Neural cell (in vitro differentiated cells): ENCODE measurements at regions not wholly inside any gene's neighbourhood (a gene's known extent, or its start where the extent isn't known, plus 50 kb on each side); places are given as distances from the start of the nearest gene placed in this dataset.
A peak's percentile ranks its signal among the peaks of the same experiment; 100 is the strongest.

Experiments
- EP300 ChIP-seq: fragments of 450-650 bp; conservative IDR thresholded peaks from 2 replicates; pipeline ENCODE4 v1.6.1; 2014; ENCODE audit warnings: antibody characterized with exemption, mild to moderate bottlenecking, moderate library complexity; ENCODE audit not compliant: poor library complexity, severe bottlenecking
- TAF1 ChIP-seq: IDR thresholded peaks from 2 replicates; pipeline ENCODE4 v1.6.1; 2012; ENCODE audit warnings: low read depth
- TF ChIP-seq, protein P1 (sequence below): IDR thresholded peaks from 2 replicates; pipeline ENCODE4 v1.6.1; 2012; ENCODE audit warnings: borderline replicate concordance
- TF ChIP-seq, protein P2 (sequence below): fragments of 450-650 bp; IDR thresholded peaks from 2 replicates; pipeline ENCODE4 v1.5.1; 2014; ENCODE audit warnings: antibody characterized with exemption, mild to moderate bottlenecking, moderate library complexity; ENCODE audit not compliant: poor library complexity, severe bottlenecking

- TF ChIP-seq EP300 (peak; percentile 17), TAF1 (peak; percentile 20)
- TF ChIP-seq, protein P1, sequence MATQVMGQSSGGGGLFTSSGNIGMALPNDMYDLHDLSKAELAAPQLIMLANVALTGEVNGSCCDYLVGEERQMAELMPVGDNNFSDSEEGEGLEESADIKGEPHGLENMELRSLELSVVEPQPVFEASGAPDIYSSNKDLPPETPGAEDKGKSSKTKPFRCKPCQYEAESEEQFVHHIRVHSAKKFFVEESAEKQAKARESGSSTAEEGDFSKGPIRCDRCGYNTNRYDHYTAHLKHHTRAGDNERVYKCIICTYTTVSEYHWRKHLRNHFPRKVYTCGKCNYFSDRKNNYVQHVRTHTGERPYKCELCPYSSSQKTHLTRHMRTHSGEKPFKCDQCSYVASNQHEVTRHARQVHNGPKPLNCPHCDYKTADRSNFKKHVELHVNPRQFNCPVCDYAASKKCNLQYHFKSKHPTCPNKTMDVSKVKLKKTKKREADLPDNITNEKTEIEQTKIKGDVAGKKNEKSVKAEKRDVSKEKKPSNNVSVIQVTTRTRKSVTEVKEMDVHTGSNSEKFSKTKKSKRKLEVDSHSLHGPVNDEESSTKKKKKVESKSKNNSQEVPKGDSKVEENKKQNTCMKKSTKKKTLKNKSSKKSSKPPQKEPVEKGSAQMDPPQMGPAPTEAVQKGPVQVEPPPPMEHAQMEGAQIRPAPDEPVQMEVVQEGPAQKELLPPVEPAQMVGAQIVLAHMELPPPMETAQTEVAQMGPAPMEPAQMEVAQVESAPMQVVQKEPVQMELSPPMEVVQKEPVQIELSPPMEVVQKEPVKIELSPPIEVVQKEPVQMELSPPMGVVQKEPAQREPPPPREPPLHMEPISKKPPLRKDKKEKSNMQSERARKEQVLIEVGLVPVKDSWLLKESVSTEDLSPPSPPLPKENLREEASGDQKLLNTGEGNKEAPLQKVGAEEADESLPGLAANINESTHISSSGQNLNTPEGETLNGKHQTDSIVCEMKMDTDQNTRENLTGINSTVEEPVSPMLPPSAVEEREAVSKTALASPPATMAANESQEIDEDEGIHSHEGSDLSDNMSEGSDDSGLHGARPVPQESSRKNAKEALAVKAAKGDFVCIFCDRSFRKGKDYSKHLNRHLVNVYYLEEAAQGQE: no peak
- TF ChIP-seq, protein P2, sequence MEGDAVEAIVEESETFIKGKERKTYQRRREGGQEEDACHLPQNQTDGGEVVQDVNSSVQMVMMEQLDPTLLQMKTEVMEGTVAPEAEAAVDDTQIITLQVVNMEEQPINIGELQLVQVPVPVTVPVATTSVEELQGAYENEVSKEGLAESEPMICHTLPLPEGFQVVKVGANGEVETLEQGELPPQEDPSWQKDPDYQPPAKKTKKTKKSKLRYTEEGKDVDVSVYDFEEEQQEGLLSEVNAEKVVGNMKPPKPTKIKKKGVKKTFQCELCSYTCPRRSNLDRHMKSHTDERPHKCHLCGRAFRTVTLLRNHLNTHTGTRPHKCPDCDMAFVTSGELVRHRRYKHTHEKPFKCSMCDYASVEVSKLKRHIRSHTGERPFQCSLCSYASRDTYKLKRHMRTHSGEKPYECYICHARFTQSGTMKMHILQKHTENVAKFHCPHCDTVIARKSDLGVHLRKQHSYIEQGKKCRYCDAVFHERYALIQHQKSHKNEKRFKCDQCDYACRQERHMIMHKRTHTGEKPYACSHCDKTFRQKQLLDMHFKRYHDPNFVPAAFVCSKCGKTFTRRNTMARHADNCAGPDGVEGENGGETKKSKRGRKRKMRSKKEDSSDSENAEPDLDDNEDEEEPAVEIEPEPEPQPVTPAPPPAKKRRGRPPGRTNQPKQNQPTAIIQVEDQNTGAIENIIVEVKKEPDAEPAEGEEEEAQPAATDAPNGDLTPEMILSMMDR: no peak
Observed at GRCh38 chr6:71420095-71420692, 131.6 kb downstream of the OGFRL1 start.
